ENCODE measurements at regions not wholly inside any gene's neighbourhood (a gene's known extent, or its start where the extent isn't known, plus 50 kb on each side); places are given as distances from the start of the nearest gene placed in this dataset.
"Not testable (repeated sequence)": the region's sequence is repeated elsewhere in the genome, so short reads cannot be mapped to it uniquely, and the experiment has no call there.

- no peak for DNase-seq
These were observed 51.7 kb downstream of the UBE2NL start for GRCh38 chrX:143935601-143936000.

DNA sequence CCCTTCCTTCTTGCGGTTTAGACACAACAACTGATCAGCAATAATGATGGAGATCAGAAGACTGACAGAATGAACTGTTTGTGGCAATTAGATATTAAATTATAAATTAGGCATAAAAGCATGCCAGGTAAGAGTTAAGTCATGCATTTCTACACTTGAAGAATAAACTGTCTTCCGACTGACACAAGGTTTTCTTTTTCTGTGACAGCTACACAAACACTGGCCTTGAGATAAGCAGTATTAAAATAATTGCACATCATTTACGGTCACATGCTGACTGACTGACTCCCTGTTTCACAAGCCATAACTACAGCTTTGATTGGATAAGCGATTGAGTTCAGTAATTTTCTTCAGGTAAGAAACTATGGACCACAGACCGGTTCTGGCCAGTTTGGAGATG is 56.2 kb downstream of the UBE2NL start:
- no peak for DNase-seq

- no peak for DNase-seq
These were observed 61.3 kb downstream of the UBE2NL start for GRCh38 chrX:143945171-143945570.

GRCh38 chrX:143964549-143964948 is 80.7 kb downstream of the UBE2NL start:
- no peak for DNase-seq

- DNase-seq, result no peak
These were observed 104.5 kb downstream of the UBE2NL start for GRCh38 chrX:143988356-143988755.

DNA sequence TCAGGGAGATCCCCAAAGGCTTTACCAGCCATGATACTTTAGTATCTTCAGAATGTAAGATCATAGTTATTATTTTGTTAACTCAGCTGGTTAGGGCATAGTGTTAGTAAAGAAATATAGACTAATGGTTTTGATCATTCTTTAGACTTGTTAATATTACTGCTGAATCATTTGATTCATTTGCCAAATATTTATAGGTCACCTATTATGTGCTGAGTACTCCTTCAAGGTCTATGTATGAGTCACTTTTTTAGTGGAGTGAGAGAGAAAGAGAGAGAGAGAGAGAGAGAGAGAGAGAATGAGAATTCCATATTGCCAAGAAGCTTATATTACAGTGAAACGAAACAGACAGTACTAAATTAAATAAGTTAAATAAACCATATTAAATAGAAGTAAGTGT is 110.3 kb downstream of the UBE2NL start:
- no peak for DNase-seq

DNA sequence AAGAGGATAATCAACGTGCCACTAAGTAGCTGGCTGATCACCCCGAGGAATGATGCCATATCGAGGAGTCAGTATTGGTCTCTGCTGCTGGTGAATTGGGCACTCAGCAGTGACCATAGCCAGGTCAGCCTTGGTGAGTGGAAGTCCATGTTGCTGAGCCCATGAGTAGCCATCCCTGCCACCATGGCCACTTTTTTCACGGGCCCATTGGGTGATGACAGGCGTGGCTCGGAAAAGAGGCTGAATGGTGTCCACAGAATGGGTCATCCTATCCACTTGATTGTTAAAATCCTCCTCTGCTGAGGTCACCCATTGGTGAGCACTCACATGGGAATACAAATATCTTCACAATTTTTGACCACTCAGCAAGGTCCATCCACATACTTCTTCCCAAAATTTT is 114.4 kb downstream of the UBE2NL start:
- DNase-seq, result no peak

DNA sequence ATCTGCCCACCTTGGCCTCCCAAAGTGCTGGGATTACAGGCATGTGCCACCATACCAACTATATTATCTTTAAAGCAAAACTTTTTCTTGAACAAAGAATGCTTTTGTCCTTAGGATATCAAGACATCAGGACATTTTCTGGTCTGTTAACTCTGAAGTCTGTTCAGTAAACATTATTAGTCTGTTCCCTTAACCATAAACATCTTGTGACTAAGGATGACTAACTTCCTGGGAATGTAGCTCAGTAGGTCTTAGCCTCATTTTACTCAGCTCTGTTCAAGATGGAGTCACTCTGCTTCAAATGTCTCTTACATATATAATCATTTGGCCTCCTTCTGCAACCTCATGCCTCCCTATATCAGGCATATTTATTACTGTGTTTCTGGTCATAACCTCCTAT is 122.9 kb downstream of the UBE2NL start:
- no peak for DNase-seq

GRCh38 chrX:144040793-144041192 is 156.9 kb downstream of the UBE2NL start:
- DNase-seq, result no peak

- DNase-seq, result no peak
These were observed 158.4 kb downstream of the UBE2NL start for GRCh38 chrX:144042271-144042670.

GRCh38 chrX:144075432-144075831 is 191.6 kb downstream of the UBE2NL start:
- DNase-seq, result no peak

DNA sequence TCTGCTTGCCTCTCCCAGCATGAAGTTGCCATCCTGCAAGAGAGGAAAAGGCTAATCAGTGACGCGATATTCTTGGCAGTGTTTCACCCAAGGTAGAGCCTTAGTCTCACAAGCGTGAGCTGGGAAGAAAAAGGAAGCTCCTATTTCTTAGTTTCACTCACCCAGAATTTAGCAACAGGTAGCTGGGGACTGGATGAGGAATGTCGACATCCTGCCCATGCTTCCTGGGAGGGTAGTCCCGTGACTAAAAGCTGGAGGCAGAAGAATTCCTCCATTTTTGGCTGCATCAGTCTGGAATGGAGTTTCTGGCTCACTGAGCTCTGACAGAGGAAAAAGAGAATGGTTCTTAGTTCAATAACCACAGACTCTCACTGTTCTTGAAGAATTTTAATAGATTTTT is 198.4 kb downstream of the UBE2NL start:
- not testable (repeated sequence) for DNase-seq

- not testable (repeated sequence) for DNase-seq
These were observed 205.8 kb downstream of the UBE2NL start for GRCh38 chrX:144089674-144090073.

GRCh38 chrX:144092116-144092515 is 208.2 kb downstream of the UBE2NL start:
- DNase-seq, result not testable (repeated sequence)

DNA sequence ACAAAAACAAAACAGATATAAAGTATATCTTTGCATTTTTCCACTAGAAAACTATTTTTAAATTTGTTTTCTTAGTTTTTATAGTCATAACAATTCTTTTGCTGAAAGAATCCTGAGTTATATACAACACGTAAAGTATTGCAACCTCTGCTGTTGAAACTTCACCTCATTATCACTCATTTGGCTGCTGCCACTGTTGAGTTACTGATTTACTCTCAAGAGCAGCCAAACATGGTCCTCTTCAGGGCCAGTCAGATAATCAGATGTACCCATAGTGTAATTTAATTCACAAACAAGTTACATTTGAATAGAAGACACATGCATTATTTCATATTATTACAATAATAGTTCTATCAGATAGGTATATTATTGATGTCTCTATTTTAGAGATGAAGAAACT is 235.6 kb downstream of the UBE2NL start:
- not testable (repeated sequence) for DNase-seq

- not testable (repeated sequence) for DNase-seq
These were observed 237.7 kb downstream of the UBE2NL start for GRCh38 chrX:144121566-144121965.

- not testable (repeated sequence) for DNase-seq
These were observed 243.8 kb downstream of the UBE2NL start for GRCh38 chrX:144127570-144128169.

DNA sequence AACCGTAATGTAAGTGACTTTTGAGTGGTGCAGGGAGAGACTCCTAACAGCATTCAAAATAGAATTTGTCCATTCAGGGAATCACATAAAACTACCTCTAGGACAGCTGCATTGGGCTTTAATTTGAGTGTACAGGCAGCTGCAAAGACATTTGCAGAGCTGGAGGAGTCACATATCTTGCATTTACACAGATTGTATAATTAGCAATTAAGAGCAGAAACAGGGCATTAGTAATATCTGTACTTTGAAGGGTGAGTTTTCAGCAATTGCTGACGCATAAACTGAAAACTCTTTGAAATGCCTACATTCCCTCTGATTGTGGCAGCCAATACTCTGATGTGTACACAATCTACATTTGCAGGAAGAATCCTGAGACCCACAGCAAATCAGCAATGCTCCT is 245.6 kb downstream of the UBE2NL start:
- not testable (repeated sequence) for DNase-seq

- DNase-seq, result not testable (repeated sequence)
These were observed 246.6 kb downstream of the UBE2NL start for GRCh38 chrX:144130507-144130906.

DNA sequence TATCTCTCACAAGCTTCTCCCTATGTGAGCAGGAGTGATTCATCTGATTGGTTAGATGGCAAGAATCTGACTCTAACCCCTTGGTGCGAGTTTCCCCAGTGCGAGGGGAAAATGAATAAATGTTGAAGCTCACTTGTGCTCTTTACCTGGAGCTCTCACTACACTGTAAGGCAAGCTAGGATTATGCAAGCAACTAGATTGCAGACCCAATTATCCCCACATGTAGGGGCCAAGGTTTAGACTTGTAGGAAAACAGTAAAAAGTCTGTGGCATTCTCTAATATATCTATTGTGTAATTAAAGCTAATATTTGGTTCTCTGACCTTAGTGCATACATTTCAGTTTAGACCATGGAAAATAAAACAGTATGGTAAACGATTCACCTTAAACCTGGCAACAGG is 247.2 kb downstream of the UBE2NL start:
- DNase-seq, result not testable (repeated sequence)

- not testable (repeated sequence) for DNase-seq
These were observed 250.7 kb downstream of the UBE2NL start for GRCh38 chrX:144134448-144135119.

- not testable (repeated sequence) for DNase-seq
These were observed 270.6 kb downstream of the UBE2NL start for GRCh38 chrX:144154474-144154873.

- DNase-seq, result not testable (repeated sequence)
These were observed 301.3 kb downstream of the UBE2NL start for GRCh38 chrX:144185197-144185596.

DNA sequence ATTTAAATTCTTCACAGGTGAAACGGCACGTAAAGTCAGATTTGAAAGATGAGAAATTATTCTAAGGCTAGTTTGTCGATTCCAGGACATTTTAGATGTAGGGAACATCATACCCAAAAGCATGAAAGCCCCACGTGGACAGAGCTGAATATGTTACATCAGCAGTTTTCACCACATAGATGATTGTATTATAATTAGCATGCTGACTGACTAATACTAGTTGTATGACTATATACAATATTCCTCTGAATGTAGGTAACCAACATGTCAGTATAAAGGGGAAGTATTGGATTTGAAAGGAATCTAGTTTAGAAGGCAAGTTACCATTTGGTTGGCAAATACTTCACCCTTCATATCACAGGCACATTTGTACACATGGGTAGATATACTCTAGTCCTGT is 304.6 kb downstream of the UBE2NL start:
- DNase-seq, result not testable (repeated sequence)

- DNase-seq, result not testable (repeated sequence)
These were observed 313.2 kb downstream of the UBE2NL start for GRCh38 chrX:144197057-144197456.

Data from NCI-H748 treated with DMSO at 0.1 percent for 48 hours (cell line).